ENCODE measurements at regions not wholly inside any gene's neighbourhood (a gene's known extent, or its start where the extent isn't known, plus 50 kb on each side); places are given as distances from the start of the nearest gene placed in this dataset.

DNA sequence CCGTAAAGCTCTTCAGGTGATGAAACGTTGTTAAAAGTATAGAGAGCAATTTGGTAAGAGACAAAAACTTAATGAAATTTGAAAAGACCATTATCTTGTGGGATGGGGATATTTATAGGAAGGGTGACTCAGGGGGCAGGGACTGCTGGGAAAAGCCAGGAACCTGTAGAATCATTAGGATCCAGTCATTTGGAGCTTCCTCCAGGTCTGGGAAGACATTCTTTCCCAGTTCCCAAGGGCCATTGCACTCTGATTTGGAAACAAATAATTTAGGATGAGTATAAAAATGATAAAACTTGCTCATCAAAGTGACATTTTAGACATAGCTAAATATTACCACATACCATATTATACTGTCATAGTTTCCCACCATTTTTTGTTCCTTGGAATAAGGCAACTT, 143.9 kb downstream of the PFKFB3 start:
- TF ChIP-seq, protein P1, sequence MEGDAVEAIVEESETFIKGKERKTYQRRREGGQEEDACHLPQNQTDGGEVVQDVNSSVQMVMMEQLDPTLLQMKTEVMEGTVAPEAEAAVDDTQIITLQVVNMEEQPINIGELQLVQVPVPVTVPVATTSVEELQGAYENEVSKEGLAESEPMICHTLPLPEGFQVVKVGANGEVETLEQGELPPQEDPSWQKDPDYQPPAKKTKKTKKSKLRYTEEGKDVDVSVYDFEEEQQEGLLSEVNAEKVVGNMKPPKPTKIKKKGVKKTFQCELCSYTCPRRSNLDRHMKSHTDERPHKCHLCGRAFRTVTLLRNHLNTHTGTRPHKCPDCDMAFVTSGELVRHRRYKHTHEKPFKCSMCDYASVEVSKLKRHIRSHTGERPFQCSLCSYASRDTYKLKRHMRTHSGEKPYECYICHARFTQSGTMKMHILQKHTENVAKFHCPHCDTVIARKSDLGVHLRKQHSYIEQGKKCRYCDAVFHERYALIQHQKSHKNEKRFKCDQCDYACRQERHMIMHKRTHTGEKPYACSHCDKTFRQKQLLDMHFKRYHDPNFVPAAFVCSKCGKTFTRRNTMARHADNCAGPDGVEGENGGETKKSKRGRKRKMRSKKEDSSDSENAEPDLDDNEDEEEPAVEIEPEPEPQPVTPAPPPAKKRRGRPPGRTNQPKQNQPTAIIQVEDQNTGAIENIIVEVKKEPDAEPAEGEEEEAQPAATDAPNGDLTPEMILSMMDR (conservative IDR thresholded peaks at IDR 0.05), result no peak
- no peak for TF ChIP-seq EZH2 (IDR thresholded peaks at IDR 0.05; ENCODE audit: low read depth)

Data from PC-9 (cell line).